ENCODE measurements at regions not wholly inside any gene's neighbourhood (a gene's known extent, or its start where the extent isn't known, plus 50 kb on each side); places are given as distances from the start of the nearest gene placed in this dataset.
"Not testable (repeated sequence)": the region's sequence is repeated elsewhere in the genome, so short reads cannot be mapped to it uniquely, and the experiment has no call there.

DNA sequence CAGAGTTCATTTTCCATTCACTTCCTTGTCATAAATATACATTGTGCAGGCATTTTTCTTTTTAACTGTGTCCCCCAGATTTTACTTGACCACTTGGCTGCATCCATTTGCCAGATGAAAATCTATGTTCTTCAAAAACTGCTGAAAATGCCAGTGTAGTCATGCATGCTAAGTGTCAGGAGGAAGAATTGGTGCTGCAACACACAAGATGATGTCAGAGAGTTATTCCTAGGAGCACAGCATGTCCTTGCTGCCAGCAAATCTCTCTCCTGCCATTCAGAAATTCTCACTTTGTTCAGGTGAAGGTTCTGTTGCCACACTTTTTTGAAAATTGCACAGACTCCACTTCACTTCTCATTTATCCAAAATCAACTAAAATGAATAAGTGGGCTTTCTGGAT, 106.4 kb upstream of the MAGI3 start:
- Mint-ChIP-seq H3K27ac (no peak overlapping the region), H3K9me3 (no peaks in the 10 kb centered on the region), H3K4me3 (no peak overlapping the region), H3K36me3 (ENCODE audit: low read depth) (no peaks in the 10 kb centered on the region), H3K27me3 (peaks cover 19% of the 10 kb centered on the region), H3K4me1 (no peaks in the 10 kb centered on the region)
- no peak for ATAC-seq (replicated peaks)

DNA sequence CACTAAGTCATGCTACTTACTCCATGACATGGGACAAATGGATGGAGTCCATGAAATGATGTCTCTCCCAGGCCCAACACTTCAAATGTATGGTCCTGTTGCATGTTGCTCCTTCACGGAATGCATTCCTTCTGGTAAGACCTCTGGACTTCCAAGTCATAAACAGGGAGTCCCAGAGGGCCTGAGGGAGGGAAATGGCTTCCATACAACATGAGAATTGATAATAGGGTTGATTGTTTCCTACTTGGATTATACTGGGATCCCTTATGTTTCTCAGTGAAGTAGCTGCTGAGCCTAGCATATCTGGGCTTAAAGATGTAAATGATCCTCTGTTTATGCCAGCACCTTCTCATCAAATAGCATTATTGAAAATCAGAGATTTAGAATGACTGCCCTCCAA, 104.2 kb upstream of the MAGI3 start:
- no peak overlapping the region for H3K4me3 Mint-ChIP-seq
- peaks cover 11% of the 10 kb centered on the region for H3K27me3 Mint-ChIP-seq
- no peaks in the 10 kb centered on the region for H3K9me3 Mint-ChIP-seq
- no peak for ATAC-seq (replicated peaks)
- no peak overlapping the region for H3K27ac Mint-ChIP-seq
- no peaks in the 10 kb centered on the region for H3K4me1 Mint-ChIP-seq
- no peaks in the 10 kb centered on the region for H3K36me3 Mint-ChIP-seq (ENCODE audit: low read depth)

DNA sequence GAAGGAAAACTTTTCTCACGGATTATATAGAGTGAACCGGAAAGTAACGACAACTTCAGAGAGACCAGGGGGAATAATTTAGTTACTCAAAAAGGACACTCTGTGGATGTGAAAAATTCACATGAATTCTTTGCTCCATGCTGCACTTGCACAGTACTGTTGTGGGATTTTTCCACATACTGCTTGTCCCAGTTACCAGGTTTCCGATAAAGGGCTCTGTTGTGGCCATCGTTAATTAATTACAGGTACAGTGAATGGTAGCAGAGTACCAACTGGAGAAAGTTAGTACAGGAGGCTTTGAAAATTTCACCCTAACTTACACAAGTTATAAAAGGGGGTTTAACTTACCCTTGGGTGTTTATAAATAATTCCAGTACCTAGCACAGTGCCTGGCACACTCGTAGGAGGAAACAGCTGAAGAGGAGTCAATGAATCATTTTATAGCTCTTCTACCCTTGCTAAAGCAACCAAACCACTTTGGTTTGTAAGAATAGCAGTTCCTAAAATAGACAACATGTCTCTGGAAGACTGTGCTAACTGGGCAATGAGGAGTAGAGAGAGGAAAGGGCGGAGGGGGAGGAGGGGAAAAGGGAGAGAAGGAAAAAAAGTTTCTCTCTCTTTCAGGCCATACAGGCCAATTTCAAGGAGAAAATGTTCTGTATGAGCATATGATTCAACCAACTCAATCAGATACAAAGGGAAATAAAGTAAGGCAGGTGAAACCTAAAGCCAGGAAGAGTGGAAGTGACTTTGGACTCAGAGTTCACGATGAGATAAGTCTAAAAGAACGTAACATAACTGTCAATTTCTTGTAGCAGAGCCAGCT, 98.3 kb upstream of the MAGI3 start:
- Mint-ChIP-seq H3K9me3 (no peaks in the 10 kb centered on the region), H3K27me3 (peaks cover 16% of the 10 kb centered on the region), H3K4me1 (no peaks in the 10 kb centered on the region), H3K4me3 (no peak overlapping the region), H3K27ac (no peak overlapping the region), H3K36me3 (ENCODE audit: low read depth) (no peaks in the 10 kb centered on the region)
- no peak for ATAC-seq (replicated peaks)

GRCh38 chr1:113292603-113293255, 97.6 kb upstream of the MAGI3 start:
- no peak overlapping the region for H3K27ac Mint-ChIP-seq
- no peak overlapping the region for H3K4me3 Mint-ChIP-seq
- no peaks in the 10 kb centered on the region for H3K9me3 Mint-ChIP-seq
- no peak for ATAC-seq (replicated peaks)
- peaks cover 16% of the 10 kb centered on the region for H3K27me3 Mint-ChIP-seq
- no peaks in the 10 kb centered on the region for H3K36me3 Mint-ChIP-seq (ENCODE audit: low read depth)
- H3K4me1 Mint-ChIP-seq, result no peaks in the 10 kb centered on the region

DNA sequence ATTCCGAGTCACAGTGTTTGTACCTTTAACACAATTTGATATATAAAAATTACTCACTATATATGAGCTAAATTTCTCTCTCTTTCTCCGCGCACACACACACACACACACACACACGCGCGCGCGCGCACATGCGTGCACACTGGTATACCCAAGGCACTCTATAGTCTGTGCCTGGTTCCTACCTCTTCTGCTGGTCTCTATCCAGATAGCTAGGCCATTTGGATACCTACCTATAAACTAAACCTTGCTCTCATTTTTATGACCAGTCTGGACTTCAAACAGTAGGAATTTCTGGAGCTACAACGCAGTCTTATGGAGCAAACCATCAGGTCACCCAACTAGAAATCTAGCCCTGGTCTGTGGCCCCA, 97.1 kb upstream of the MAGI3 start:
- no peak for ATAC-seq (replicated peaks)
- no peaks in the 10 kb centered on the region for H3K9me3 Mint-ChIP-seq
- no peaks in the 10 kb centered on the region for H3K36me3 Mint-ChIP-seq (ENCODE audit: low read depth)
- no peaks in the 10 kb centered on the region for H3K4me1 Mint-ChIP-seq
- no peak overlapping the region for H3K4me3 Mint-ChIP-seq
- peaks cover 16% of the 10 kb centered on the region for H3K27me3 Mint-ChIP-seq
- H3K27ac Mint-ChIP-seq, result no peak overlapping the region

GRCh38 chr1:113297749-113298148, 92.6 kb upstream of the MAGI3 start:
- Mint-ChIP-seq H3K36me3 (ENCODE audit: low read depth) (no peaks in the 10 kb centered on the region), H3K9me3 (no peaks in the 10 kb centered on the region), H3K4me3 (no peak overlapping the region), H3K4me1 (no peaks in the 10 kb centered on the region), H3K27me3 (peaks cover 4% of the 10 kb centered on the region), H3K27ac (no peak overlapping the region)
- ATAC-seq (replicated peaks), result no peak

- ATAC-seq (replicated peaks), result no peak
- no peak overlapping the region for H3K4me3 Mint-ChIP-seq
- H3K36me3 Mint-ChIP-seq (ENCODE audit: low read depth), result no peaks in the 10 kb centered on the region
- no peaks in the 10 kb centered on the region for H3K4me1 Mint-ChIP-seq
- H3K27ac Mint-ChIP-seq, result no peak overlapping the region
- no peaks in the 10 kb centered on the region for H3K9me3 Mint-ChIP-seq
- no peaks in the 10 kb centered on the region for H3K27me3 Mint-ChIP-seq
Observed at GRCh38 chr1:113298941-113299340, 91.4 kb upstream of the MAGI3 start.

GRCh38 chr1:113302636-113303035, 87.7 kb upstream of the MAGI3 start:
- H3K27ac Mint-ChIP-seq, result no peak overlapping the region
- no peaks in the 10 kb centered on the region for H3K27me3 Mint-ChIP-seq
- no peaks in the 10 kb centered on the region for H3K36me3 Mint-ChIP-seq (ENCODE audit: low read depth)
- no peaks in the 10 kb centered on the region for H3K9me3 Mint-ChIP-seq
- no peak overlapping the region for H3K4me3 Mint-ChIP-seq
- H3K4me1 Mint-ChIP-seq, result no peaks in the 10 kb centered on the region
- no peak for ATAC-seq (replicated peaks)

DNA sequence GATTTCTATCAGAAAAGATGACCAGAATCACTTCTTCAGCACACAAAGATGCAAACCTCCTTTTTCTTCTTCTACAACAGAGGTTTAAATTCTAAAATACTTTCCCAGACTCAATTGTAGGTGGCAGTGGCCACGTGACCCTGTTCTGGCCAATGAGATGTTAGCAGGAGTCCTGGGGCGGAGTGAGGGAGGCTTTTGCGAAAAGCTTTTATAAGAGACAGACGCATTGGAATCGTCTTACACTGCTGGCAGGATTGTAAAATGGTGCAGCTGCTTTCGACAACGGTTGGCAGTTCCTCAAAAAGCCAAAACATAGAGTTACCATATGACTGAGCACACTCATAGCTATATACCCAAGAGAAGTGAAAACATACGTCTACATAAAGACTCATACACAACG, 87.0 kb upstream of the MAGI3 start:
- Mint-ChIP-seq H3K9me3 (no peaks in the 10 kb centered on the region), H3K36me3 (ENCODE audit: low read depth) (no peaks in the 10 kb centered on the region), H3K4me1 (peaks cover 3% of the 10 kb centered on the region), H3K27me3 (no peaks in the 10 kb centered on the region), H3K4me3 (no peak overlapping the region), H3K27ac (no peak overlapping the region)
- no peak for ATAC-seq (replicated peaks)

DNA sequence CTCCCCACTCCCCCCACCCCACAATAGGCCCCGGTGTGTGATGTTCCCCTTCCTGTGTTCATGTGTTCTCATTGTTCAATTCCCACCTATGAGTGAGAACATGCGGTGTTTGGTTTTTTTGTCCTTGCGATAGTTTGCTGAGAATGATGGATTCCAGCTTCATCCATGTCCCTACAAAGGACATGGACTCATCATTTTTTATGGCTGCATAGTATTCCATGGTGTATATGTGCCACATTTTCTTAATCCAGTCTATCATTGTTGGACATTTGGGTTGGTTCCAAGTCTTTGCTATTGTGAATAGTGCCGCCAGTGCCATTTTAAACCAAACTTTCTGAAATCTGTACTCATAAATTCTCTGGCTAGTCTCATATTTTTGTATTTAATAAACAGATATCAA, 85.3 kb upstream of the MAGI3 start:
- not testable (repeated sequence) for H3K4me3 Mint-ChIP-seq; H3K4me1 Mint-ChIP-seq; H3K27ac Mint-ChIP-seq; H3K9me3 Mint-ChIP-seq; H3K27me3 Mint-ChIP-seq; H3K36me3 Mint-ChIP-seq (ENCODE audit: low read depth); ATAC-seq (replicated peaks)

DNA sequence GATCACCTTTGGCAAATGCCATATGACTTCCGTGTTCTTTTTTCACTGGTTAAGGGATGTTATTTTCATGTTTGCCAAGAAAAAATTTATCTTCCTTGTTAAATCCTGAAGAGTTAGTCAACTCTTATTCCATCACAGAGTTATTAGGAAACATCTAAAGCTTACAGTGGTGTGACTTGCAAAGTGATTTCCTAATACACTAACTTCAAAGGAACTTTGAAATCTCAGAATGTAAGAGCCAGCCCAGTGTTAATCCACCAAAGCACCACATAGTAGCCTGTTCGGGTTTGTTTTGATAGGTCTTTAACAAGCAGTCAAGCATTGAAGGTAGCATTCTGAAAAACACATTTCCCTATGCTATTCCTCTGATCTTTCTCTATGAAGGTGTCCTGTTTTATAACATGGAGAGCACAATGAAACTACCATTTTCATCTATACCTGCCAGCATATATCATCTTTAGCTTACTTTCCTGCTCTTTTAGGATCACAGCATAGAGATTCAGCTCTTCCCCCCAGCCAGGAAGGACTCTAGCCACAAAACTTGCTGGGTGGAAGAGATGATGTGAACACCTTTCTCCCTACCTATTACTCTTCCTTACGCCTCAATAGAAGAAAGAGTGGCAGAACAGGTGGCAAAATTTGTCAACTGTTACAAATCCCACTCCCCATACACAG, 82.4 kb upstream of the MAGI3 start:
- Mint-ChIP-seq H3K36me3 (ENCODE audit: low read depth) (no peaks in the 10 kb centered on the region), H3K27ac (no peak overlapping the region), H3K4me1 (peaks cover 6% of the 10 kb centered on the region), H3K27me3 (peaks cover 6% of the 10 kb centered on the region), H3K9me3 (peaks cover 5% of the 10 kb centered on the region), H3K4me3 (no peak overlapping the region)
- no peak for ATAC-seq (replicated peaks)

- not testable (repeated sequence) for H3K9me3 Mint-ChIP-seq; ATAC-seq (replicated peaks)
Observed at GRCh38 chr1:113312651-113313050, 77.7 kb upstream of the MAGI3 start.

DNA sequence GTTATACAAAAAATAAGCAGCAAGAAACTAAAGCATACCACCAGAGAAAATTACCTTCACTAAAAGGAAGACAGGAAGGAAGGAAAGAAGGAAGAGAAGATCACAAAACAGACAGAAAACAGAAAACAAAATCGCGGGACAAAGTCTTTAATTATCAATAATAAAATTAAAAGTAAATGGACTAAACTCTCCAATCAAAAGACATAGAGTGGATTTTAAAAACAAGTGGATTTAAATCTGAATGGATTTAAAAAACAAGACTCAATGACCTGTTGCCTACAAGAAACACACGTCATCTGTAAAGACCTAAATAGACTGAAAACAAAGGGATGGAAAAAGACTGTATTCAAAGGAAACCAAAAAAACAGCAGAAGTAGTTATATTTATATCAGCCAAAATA, 75.7 kb upstream of the MAGI3 start:
- H3K9me3 Mint-ChIP-seq, result peaks cover 6% of the 10 kb centered on the region
- no peak for ATAC-seq (replicated peaks)
- peaks cover 12% of the 10 kb centered on the region for H3K27me3 Mint-ChIP-seq
- no peaks in the 10 kb centered on the region for H3K36me3 Mint-ChIP-seq (ENCODE audit: low read depth)
- H3K27ac Mint-ChIP-seq, result no peak overlapping the region
- H3K4me1 Mint-ChIP-seq, result no peaks in the 10 kb centered on the region
- H3K4me3 Mint-ChIP-seq, result no peak overlapping the region

More at GRCh38 chr1:113312651-113313050, 77.7 kb upstream of the MAGI3 start:
- not testable (repeated sequence) for H3K4me3 Mint-ChIP-seq; H3K4me1 Mint-ChIP-seq; H3K36me3 Mint-ChIP-seq (ENCODE audit: low read depth); H3K27ac Mint-ChIP-seq
- H3K27me3 Mint-ChIP-seq, result peaks cover 12% of the 10 kb centered on the region

- Mint-ChIP-seq H3K36me3 (ENCODE audit: low read depth) (no peaks in the 10 kb centered on the region), H3K4me1 (no peaks in the 10 kb centered on the region)
Observed at GRCh38 chr1:113320272-113320671, 70.0 kb upstream of the MAGI3 start.

More at GRCh38 chr1:113320272-113320671, 70.0 kb upstream of the MAGI3 start:
- no peak for ATAC-seq (replicated peaks)
- Mint-ChIP-seq H3K4me3 (no peak overlapping the region), H3K27me3 (no peaks in the 10 kb centered on the region), H3K27ac (no peak overlapping the region), H3K9me3 (no peaks in the 10 kb centered on the region)

All from activated T-helper 17 cell treated with anti-CD3 and anti-CD28 coated beads, Interleukin-2, amount 50 U/mL, for 72 hours (primary cell).